ENCODE measurements at regions not wholly inside any gene's neighbourhood (a gene's known extent, or its start where the extent isn't known, plus 50 kb on each side); places are given as distances from the start of the nearest gene placed in this dataset.

- TF ChIP-seq FOXP2 (optimal IDR thresholded peaks at IDR 0.05; ENCODE audit: borderline replicate concordance, extremely low read depth, extremely low read length, insufficient read depth) (no peak), POLR2AphosphoS5 (IDR thresholded peaks at IDR 0.05; ENCODE audit: low read depth, low read length) (no peak)
Observed at GRCh38 chr1:199944986-199945385, 82.5 kb upstream of the NR5A2 start.

All from PFSK-1 (cell line).